ENCODE measurements at regions not wholly inside any gene's neighbourhood (a gene's known extent, or its start where the extent isn't known, plus 50 kb on each side); places are given as distances from the start of the nearest gene placed in this dataset.

DNA sequence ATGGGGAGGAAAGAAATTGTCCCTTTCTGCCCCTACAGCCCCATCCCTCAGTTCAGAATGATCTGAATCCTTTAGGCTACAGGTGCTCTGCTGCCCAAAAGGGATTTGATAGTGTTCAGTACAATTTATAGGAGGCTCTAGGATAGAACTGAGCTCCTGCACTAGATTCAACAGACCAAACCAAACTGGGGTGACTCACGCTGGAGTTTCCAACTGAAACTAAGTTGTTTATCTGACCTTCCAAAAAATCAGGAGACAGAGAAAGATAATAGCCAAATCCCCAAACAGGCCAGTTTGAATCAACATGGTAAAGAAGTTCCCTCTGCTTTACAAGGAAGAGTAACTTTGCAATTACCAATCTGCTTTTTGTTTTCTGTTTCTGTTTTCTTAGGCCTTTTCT, 72.7 kb upstream of the MBOAT2 start:
- no peak for DNase-seq

DNA sequence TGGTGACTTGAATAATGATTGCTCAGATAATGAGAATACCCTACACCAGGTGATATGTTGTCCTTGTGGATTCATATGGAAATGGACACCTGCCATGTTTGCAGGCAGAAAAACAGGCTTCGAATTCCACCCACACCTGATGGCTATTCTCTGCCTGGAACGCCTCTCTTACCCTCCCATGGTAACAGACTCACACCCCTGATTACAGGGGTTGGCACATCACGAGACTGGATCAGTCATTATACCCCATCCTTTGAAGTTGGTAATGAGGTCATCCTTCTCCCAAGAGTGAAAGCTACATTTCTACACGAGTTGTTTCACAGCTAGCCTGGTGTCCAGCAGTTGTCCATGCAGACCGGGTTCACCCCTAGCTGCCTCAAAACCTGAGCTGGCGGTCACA, 71.4 kb upstream of the MBOAT2 start:
- no peak for DNase-seq

GRCh38 chr2:9071584-9072124, 68.2 kb upstream of the MBOAT2 start:
- DNase-seq, result no peak

DNA sequence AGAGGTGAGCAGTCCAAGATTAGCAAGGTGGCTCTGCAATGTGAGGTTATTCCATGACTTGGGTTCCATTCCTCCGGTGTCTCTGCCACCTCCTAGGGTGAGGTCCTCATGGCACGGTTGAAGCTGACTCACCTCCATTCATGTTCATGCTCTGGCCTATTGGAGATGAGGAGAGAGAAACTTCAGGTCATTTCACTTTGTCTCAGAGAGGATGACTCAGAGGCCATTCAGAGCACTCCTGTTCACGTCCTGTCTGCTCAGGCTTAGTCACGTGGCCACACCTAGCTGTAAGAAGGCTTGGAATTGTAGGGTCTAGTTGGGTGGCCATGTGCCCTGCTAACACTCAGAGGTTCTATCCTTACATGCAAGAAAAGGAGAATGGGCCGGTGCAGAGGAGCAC, 67.5 kb upstream of the MBOAT2 start:
- no peak for DNase-seq

GRCh38 chr2:9069543-9069942, 66.1 kb upstream of the MBOAT2 start:
- DNase-seq, result no peak

DNA sequence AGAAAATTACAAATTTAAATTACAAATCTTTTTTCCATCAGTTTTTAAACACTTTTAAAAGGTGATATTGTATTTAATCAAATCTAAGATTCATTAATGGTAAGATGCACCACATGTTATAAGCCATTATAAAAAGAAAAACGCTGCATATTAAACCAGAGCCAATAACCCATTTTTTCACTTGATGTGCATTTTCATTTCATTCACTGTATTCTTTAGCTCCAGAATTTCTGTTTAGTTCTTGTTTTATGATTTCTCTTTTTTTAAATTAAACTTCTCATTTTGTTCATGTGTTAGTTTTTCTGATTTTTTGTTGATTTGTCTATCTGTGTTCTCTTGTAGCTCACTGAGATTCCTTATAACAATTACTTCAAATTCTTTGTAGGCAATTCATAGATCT, 62.4 kb upstream of the MBOAT2 start:
- DNase-seq, result no peak

DNA sequence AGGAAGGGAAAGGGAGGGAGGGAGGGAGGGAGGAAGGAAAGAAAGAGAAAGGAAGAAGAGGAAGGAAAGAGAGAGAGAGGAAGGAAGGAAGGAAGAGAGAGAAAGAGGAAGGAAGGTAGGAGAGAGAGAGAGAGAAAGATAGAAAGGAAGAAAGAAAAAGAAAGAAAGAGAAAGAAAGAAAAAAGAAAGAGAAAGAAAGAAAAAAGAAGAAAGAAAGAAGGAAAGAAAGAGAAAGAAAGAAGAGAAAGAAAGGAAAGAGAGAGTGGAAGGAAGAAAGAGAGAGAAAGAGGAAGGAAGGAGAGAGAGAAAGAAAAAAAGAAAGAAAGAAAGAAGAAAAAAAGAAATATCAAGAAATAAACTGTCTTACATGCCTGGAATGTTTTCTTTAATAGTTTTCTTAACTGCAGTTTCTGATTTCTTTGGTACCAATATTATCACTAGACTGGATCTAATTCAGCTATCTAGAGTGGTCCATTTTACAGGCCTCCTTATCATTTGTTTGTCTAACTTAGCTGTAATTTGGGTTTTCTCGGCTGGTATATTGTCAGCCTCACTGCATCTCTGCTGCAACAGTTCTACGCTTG, 59.6 kb upstream of the MBOAT2 start:
- DNase-seq, result no peak

GRCh38 chr2:9060819-9061218, 57.3 kb upstream of the MBOAT2 start:
- no peak for DNase-seq

DNA sequence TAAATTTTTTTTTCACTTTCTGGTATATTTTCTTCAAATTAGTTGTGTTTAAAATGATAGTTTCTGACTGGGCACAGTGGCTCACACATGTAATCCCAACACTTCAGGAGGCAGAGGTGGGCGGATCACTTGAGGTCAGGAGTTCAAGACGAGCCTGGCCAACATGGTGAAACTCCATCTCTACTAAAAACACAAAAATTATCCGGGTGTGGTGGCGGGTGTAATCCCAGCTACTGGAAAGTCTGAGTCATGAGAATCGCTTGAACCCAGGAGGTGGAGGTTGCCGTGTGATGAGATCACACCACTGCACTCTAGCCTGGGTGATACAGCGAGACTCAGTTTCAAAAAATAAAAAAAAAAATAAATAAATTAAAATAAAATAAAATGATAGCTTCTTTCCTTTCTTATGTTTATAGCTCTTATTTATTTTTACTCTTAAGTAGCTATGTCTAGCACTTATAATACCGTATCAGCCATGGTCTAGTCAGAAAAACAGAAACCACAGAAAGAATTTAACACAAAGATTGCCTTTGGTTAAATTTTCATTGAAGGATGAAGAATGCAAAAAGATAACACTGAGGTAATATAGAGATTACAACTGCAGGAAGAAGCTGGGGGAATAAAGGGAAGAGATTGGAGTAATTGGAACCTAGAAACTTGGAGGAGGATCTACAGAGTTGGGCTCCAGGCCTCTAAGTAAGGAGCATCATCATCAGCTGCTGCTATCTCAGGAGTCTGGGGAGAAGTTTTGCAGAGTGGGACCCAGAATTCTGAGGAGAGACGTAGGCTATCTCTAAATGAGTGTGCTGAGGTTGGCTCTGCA, 54.7 kb upstream of the MBOAT2 start:
- no peak for DNase-seq

- no peak for DNase-seq
Measured at GRCh38 chr2:9055471-9055870, 52.0 kb upstream of the MBOAT2 start.

- no peak for DNase-seq
Measured at GRCh38 chr2:9053534-9053931, 50.0 kb upstream of the MBOAT2 start.
